GM21447 (cell line): ENCODE measurements at regions not wholly inside any gene's neighbourhood (a gene's known extent, or its start where the extent isn't known, plus 50 kb on each side); places are given as distances from the start of the nearest gene placed in this dataset.

Experiments
- ATAC-seq: cut with Tn5 transposase; IDR thresholded peaks from one replicate; pipeline ENCODE4 v1.9.1; 2021; ENCODE audit not compliant: unreplicated experiment

DNA sequence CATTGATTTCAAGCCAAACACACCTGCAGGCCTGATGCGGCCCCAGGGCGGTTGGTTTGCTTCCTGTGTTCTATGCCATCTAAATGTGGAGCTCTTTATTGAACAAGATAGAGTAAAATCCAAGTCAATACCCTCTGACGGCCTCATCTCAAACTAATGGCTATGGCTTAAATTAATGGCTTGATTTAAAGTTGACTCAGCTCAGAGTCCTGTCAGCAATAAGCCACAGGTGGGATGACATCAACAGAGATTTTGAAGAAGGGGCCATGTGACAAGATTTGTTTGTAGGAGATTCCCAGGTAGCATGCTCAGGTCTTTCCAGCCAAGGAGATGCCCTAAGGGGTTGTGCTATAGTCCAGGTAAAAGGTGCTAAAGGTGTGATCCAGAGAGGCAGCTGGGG is 66.7 kb upstream of the ZNF32 start:
- ATAC-seq = no peak

DNA sequence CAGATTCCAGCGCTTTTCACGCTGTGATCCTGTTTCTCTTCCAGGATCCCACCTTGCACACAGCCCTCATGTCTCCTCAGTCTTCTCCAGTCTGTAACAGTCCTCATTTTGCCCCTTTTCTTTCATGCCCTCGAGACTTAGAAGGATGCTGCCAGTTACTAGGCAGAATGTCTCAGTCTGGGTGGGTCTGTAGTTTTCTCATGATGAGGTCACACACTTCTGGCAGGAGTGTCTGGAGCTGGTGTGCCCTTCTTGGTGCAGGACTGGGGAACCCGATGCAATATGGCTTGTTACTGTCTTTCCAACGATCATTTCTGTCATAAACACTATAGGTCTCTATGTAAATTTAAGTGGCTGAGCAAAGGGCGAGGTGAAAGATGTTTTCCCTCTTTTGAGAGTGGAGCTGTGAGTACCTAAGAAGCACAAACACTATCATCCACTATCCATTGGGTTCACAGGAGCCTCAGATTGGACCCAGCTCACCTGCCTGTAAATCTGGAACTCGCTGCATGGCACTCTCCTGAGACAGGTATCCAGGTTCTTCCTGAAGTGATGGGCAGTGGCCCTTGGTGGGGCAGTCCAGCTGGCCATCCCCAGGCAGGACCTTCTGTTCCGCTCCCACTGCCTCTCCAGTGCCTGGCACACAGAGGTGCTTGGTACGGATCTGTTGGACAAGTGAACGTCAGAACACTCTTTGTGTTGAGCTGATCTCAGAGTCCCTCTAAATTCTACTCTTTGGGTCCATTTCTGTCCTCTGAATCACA is 64.3 kb upstream of the ZNF32 start:
- ATAC-seq = no peak

DNA sequence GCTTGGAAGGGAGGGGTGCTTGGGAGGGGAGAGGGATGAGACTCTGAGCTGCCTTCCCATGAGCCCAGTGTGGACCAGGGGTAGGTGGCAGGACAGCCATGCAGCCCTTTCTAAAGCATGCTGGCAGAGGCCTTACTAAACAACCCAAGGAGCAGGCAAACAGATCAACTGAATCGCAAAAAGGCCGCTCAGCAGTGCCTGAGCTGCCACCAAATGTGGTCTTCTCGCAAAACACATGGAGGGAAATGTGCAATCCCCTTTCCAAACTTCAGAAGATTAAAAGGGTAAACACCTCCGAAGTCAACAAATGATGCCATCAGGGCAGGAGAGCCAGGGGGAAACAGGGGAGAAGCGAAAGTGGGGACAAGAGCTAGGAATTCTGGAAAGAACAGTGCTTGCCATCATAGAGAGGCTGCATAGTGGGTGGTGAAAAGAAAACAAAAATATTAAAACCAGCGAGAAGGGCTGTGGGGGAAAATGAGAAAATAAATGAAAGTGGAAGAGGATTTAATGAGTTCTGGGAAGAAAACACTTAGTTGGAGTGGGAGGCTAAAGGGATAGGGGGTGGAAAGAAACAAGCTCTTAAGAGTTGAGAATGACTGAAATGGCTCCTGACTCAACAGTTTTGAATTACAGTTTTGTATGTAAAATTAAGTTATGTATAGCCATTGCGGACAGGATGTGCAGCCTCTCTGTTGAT is 62.2 kb upstream of the ZNF32 start:
- no peak for ATAC-seq

DNA sequence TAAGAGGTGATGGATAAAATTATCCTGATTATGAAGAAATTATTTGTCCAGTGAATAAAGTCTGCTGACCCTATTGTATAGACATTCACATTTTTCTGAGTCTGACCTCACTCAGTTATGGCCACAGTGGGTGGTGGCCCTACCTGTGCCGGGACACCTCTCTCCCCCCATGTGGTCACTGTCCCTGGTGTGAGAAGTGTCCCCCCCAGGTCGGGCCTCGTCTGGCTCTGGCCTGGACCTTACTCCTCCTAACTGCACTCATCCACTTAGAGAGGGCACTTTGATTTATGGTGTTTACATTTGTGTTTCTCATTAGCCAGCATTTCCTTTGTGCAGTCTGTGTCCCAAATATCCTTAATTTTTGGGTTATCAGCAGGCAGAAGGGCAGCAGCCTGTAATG is 59.6 kb upstream of the ZNF32 start:
- no peak for ATAC-seq

DNA sequence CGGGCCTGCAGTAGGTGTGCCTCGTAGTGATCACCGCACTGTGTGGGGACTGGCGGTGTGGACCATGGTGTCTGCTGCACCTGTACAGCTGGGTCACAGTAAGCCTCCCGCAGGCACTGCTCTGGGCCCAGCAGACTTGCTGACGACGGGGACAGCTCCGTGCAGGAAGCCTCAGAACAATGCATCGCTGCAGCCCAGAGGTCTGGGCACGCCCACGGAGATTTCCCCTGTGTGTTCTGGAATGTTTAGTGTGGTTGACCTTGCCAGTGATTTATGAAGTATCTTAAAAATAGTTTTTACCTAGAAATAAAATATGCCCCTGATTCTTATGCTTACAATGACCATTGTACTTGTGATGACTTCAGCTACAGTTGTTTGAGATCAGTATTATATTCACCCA is 59.1 kb upstream of the ZNF32 start:
- ATAC-seq = no peak

DNA sequence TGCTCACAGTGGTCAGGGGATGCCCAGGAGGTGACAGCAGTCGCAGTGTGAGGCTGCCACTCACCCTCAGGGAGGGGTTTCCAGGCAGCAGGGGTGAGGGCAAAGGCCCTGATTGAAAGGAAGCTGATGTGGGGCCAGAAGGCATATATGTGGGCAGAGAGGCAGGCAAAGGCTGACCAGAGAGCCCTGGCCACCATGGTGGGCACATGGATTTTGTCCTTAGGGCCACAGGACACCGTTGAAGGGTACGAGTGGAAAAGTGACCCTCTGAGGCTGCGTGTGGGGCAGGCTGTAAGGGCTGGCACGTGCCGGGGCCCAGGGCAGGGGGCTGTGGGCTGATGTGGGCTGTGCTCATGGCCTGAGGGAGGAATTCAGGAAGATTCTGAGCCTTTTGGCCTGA is 57.5 kb upstream of the ZNF32 start:
- no peak for ATAC-seq

DNA sequence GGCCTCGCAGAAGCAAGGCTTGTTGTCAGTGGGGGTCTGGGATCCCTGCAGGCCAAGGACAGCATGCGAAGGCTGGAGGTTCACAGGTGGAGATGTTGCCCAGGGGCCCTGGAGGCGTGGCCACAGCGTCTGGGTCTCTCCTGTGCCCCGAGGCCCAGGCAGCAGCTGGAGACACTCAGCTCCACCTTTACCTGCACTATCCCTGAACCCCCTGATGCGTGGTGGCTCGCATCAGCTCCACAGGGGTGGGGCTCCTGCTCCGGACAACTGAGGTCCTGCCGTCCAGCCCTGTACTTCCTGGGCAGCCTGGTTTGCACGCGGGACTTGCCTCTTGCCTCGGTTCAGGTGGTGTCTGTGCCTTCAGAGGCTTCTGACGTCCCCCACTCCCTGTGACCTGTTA is 54.6 kb upstream of the ZNF32 start:
- no peak for ATAC-seq

DNA sequence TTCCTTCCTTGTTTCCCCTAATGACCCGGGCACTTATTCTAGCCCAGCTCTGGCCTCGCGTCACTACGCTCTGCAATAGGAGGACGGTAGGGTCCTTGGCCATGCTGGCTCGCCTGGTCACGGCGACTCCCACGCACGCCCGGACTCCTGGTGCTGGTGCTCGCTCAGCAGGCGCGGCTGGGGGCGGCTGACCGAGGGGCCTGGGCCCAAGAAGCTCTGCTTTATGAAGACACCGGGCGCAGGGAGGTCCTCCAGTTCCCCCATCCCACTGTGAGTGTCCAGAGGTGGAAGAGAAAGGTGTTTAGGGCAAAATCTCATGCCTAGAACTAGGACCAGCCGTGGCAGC is 54.2 kb upstream of the ZNF32 start:
- ATAC-seq = no peak

DNA sequence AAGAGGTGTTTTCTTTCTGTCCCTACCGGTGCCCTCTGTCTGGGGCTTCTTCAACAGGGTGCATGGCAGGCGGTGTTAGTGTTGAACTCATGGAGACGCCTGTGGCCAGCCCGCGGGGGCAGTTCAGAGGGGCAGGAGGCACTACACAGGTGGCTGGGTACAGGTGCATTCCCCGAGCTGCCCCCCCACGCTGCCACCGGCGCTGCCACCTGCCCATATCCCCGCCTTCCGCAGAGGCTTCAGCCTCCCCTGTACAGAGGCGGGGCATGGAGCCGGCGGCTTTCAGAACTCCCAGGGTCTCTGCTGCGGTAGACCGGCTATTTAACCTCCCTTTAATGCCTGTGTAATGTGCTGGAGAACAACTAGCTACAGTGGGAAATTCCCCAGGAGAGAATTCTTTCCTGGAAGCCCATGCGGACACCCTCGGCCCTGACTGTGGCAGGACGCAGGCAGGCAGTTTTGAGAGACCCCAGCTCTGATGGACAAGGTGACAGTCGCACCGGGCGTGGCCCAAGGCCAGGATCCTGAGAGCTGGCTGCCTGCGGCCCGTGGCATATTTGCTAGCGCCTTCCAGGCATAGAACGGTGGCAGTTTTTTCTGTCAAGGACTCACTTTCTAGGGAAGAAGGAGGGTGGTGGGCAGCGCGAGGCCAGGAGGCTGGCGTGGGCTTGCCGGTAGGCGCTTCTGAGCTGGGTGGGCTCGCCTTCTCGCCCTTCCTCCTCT is 53.7 kb upstream of the ZNF32 start:
- no peak for ATAC-seq

DNA sequence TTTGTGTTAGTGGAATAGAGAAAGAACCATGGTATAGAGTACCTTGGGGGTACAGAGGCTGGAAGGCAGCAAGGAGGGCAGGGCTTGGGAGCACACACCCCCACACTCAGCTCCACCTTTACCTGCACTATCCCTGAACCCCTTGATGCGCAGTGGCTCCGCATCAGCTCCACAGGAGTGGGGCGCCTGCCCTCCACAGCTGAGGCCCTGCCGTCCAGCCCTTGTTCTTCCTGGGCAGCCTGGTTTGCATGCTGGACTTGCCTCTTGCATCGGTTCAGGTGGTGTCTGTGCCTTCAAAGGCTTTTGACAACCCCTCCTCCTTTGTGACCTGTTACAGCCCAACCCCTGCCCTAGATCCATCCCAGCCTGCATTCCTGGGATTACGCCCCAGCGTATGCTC is 52.6 kb upstream of the ZNF32 start:
- ATAC-seq = no peak

DNA sequence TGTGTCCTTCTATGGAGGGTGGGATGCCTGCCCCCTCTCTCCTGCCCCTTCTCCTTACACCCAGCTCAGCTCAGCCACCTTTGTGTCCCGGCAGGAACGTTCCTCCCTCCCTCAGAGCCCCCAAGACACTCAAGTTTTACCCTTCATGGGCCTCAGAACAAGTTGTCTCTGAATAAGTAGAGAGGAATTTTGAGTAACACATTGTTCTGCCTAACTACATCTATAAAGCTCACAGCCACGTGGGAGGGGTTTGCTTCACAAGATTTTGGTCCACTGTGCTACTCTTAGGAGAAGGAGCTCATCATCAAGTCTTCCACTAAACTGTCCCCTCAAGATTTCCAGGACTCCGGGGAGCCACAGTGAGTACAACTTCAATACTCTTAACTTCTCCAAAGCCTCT is 51.6 kb upstream of the ZNF32 start:
- no peak for ATAC-seq

DNA sequence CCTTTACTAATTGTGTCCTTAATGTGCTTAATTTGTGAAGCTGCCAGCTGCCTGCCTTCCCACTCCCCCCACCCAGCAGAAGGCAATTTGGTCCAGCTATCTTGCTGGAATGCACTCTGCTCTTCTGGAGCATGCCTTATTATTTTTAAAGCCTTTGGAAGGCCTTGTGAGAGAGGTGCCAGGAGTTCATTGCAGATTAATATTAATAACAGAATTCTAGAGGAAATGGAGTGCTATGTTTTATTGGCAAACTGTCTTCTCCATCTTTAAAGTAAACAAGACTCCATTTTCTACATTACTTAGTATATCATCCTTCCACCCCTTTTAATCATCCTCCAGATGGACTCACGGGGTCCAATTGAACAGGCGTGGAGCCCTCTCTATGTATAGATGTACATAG is 50.8 kb upstream of the ZNF32 start:
- ATAC-seq = no peak
